GM20000 (cell line): ENCODE measurements at regions not wholly inside any gene's neighbourhood (a gene's known extent, or its start where the extent isn't known, plus 50 kb on each side); places are given as distances from the start of the nearest gene placed in this dataset.

ENCODE experiments used
- DNase-seq: peaks from one replicate; pipeline ENCODE4 v3.0.0; 2012; ENCODE audit warnings: low spot score
- CTCF ChIP-seq: IDR thresholded peaks from 2 replicates; pipeline ENCODE4 v1.5.1; 2012; ENCODE audit warnings: mild to moderate bottlenecking, control low read depth; ENCODE audit errors: extremely low read depth, missing control alignments

GRCh38 chr5:40318395-40318794, 361.3 kb upstream of the PTGER4 start:
- no peak for TF ChIP-seq CTCF
- no peak for DNase-seq

DNA sequence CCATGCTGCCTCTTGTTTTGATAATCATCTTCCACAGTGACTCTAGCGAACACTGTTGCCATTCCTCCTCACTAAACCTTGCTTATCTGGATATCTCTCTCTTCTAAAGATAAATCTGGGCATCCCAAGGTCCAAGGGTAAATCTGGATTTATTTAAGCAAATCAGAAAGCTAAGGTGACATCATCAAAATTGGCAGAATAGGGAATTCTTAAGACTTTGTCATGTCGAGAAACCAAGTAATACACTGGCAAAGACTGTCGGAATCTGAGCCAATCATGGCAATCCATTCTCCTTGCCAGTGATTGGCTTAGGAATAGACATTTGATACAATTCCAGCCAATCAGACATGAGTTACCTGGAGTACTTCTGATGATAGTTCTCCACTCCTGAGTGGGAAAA, 362.7 kb upstream of the PTGER4 start:
- no peak for TF ChIP-seq CTCF
- no peak for DNase-seq

GRCh38 chr5:40315126-40315525, 364.6 kb upstream of the PTGER4 start:
- TF ChIP-seq CTCF: no peak
- no peak for DNase-seq

- TF ChIP-seq CTCF: no peak
- no peak for DNase-seq
Observed at GRCh38 chr5:40314275-40314674, 365.4 kb upstream of the PTGER4 start.

GRCh38 chr5:40312205-40312604, 367.5 kb upstream of the PTGER4 start:
- no peak for DNase-seq
- no peak for TF ChIP-seq CTCF

DNA sequence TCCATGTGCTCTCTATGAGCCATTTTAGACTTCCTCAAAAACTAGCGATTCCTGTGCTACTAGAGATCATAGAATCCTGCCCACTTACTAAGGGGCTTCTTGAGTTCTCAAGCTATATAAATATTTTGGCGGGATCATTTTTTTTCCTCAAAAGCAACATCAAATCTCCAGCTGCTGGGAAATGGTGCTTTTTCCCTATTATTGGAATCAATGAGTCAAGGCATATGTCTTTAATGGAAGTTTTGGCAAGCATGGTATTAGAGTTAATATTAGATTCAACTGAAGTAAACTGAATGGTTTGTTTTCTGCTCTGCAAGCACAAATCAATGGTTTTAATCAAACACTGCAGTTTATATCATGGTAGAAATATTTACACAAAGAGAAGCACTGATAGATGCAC, 369.9 kb upstream of the PTGER4 start:
- DNase-seq: no peak
- no peak for TF ChIP-seq CTCF

DNA sequence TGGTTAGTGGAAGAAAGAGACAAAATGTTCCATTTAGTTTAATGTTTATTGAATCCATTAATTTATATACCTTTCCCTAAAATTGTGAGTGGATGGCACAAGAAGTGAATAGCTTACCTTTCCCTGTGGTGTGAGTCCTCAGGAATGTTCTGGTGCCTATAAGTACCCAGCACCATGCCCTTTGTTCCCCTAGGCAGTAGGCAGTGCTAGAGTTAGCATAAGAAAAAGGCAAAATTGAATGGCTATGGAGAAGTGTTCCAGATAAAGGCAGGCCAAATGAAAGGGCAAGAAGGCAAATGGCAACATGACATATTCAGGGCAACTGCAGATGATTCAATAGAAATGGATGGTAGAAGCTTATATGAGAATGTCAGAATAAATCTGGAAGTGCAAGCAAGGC, 370.8 kb upstream of the PTGER4 start:
- DNase-seq: no peak
- no peak for TF ChIP-seq CTCF

- DNase-seq: no peak
- no peak for TF ChIP-seq CTCF
Observed at GRCh38 chr5:40307920-40308319, 371.8 kb upstream of the PTGER4 start.
